ENCODE measurements at regions not wholly inside any gene's neighbourhood (a gene's known extent, or its start where the extent isn't known, plus 50 kb on each side); places are given as distances from the start of the nearest gene placed in this dataset.

DNA sequence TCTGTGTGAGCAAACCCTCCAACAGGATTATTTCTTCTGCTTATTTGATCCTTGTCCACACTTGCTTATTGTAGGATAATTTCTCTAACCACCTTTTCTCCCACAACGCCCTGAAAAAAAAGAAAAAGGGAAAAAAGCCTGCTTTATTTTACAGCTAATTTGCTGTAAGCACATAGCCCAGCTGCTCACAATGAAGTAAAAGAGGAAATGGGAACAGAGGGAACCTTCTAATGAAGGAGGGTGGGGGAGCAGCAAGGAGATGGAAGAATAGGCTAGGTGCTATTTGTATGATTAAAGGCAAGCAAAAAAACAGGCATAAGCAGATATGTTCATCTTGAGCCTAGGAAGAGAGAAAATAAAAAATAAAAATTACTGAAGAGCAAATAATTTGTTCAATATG is 331.6 kb downstream of the TXNL1 start:
- Histone ChIP-seq H3K4me3 (ENCODE audit: low read depth, low read length) (no peak overlapping the region), H3K36me3 (ENCODE audit: control insufficient read depth in 2 of 2, insufficient read depth in 1 of 2, low read length in 2 of 2) (no peaks in the 10 kb centered on the region), H3K4me1 (ENCODE audit: control insufficient read depth, insufficient read depth, low read length) (no peaks in the 10 kb centered on the region), H3K9me3 (ENCODE audit: control insufficient read depth, insufficient read depth, low read depth, low read length) (no peaks in the 10 kb centered on the region), H3K27ac (ENCODE audit: extremely low read depth, low read depth, low read length) (no peak overlapping the region)
- POLR2A ChIA-PET, result no interaction called here
- TF ChIP-seq EGR2 (tag by site-specific recombination; IDR thresholded peaks at IDR 0.05; ENCODE audit: low read depth), result no peak
- no peak for TF ChIP-seq ZNF544 (tag by site-specific recombination; IDR thresholded peaks at IDR 0.05)
- no peak for TF ChIP-seq ZNF433 (tag by site-specific recombination; IDR thresholded peaks at IDR 0.05; ENCODE audit: low read depth)
- no peak for TF ChIP-seq SALL2 (tag by site-specific recombination; IDR thresholded peaks at IDR 0.05; ENCODE audit: borderline replicate concordance)
- CTCF ChIA-PET, result no interaction called here

GRCh38 chr18:56305583-56305982 is 332.8 kb downstream of the TXNL1 start:
- CTCF ChIA-PET, result no interaction called here
- no peak overlapping the region for H3K27ac ChIP-seq (ENCODE audit: extremely low read depth, low read depth, low read length)
- TF ChIP-seq ZEB2 (tag by site-specific recombination; IDR thresholded peaks at IDR 0.05), result no peak
- TF ChIP-seq ZBTB8A (tag by site-specific recombination; IDR thresholded peaks at IDR 0.05), result no peak
- TF ChIP-seq ZNF610 (tag by site-specific recombination; IDR thresholded peaks at IDR 0.05; ENCODE audit: borderline replicate concordance), result no peak
- no peak for TF ChIP-seq ZNF175 (tag by site-specific recombination; IDR thresholded peaks at IDR 0.05)
- no peak for TF ChIP-seq ZNF133 (tag by site-specific recombination; IDR thresholded peaks at IDR 0.05)
- no peak for TF ChIP-seq ZNF544 (tag by site-specific recombination; IDR thresholded peaks at IDR 0.05)
- no peak for TF ChIP-seq ZBTB26 (tag by site-specific recombination; optimal IDR thresholded peaks at IDR 0.05)
- TF ChIP-seq HOXC10 (CRISPR knock-in tag; IDR thresholded peaks at IDR 0.05), result no peak
- TF ChIP-seq ZNF350 (tag by site-specific recombination; IDR thresholded peaks at IDR 0.05), result no peak
- TF ChIP-seq, protein P1, sequence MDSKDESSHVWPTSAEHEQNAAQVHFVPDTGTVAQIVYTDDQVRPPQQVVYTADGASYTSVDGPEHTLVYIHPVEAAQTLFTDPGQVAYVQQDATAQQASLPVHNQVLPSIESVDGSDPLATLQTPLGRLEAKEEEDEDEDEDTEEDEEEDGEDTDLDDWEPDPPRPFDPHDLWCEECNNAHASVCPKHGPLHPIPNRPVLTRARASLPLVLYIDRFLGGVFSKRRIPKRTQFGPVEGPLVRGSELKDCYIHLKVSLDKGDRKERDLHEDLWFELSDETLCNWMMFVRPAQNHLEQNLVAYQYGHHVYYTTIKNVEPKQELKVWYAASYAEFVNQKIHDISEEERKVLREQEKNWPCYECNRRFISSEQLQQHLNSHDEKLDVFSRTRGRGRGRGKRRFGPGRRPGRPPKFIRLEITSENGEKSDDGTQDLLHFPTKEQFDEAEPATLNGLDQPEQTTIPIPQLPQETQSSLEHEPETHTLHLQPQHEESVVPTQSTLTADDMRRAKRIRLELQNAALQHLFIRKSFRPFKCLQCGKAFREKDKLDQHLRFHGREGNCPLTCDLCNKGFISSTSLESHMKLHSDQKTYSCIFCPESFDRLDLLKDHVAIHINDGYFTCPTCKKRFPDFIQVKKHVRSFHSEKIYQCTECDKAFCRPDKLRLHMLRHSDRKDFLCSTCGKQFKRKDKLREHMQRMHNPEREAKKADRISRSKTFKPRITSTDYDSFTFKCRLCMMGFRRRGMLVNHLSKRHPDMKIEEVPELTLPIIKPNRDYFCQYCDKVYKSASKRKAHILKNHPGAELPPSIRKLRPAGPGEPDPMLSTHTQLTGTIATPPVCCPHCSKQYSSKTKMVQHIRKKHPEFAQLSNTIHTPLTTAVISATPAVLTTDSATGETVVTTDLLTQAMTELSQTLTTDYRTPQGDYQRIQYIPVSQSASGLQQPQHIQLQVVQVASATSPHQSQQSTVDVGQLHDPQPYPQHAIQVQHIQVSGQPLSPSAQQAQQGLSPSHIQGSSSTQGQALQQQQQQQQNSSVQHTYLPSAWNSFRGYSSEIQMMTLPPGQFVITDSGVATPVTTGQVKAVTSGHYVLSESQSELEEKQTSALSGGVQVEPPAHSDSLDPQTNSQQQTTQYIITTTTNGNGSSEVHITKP (tag by site-specific recombination; IDR thresholded peaks at IDR 0.05), result no peak
- no peak for TF ChIP-seq ZNF558 (tag by site-specific recombination; IDR thresholded peaks at IDR 0.05)
- no peak for TF ChIP-seq ZNF335 (tag by site-specific recombination; conservative IDR thresholded peaks at IDR 0.05)
- no peak for TF ChIP-seq ZNF473 (tag by site-specific recombination; IDR thresholded peaks at IDR 0.05)
- no peak for TF ChIP-seq ATF2 (tag by site-specific recombination; IDR thresholded peaks at IDR 0.05; ENCODE audit: low read depth)

DNA sequence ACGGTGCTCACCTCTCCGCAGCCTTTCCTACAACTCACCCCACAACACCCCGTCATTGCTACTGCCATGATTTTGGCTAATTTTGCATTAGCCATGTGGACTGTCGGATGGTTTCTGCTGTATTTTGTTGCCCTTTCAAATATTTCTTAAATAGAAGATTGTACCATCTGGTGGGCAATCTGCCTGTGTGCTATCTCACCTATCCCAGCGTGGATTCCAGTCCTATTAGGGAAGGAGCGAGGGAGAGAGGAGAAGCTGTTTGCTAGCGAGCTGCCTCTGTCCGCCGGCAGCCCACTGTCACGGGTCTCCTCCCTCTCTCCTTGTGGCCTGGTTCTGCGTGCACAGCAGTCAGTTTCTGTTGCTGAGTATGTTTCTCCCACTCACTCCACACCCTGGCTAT is 336.2 kb downstream of the TXNL1 start:
- no peak overlapping the region for H3K27ac ChIP-seq (ENCODE audit: extremely low read depth, low read depth, low read length)
- H3K4me3 ChIP-seq (ENCODE audit: low read depth, low read length), result no peak overlapping the region
- no peak for TF ChIP-seq ZNF416 (tag by site-specific recombination; IDR thresholded peaks at IDR 0.05)
- TF ChIP-seq ZNF645 (tag by site-specific recombination; IDR thresholded peaks at IDR 0.05), result no peak
- TF ChIP-seq ZNF26 (tag by site-specific recombination; IDR thresholded peaks at IDR 0.05), result no peak
- no peak for TF ChIP-seq ZNF24 (tag by site-specific recombination; IDR thresholded peaks at IDR 0.05)
- no peak for TF ChIP-seq ZNF513 (tag by site-specific recombination; IDR thresholded peaks at IDR 0.05)
- no peak for TF ChIP-seq ZXDB (tag by site-specific recombination; IDR thresholded peaks at IDR 0.05)
- no peaks in the 10 kb centered on the region for H3K9me3 ChIP-seq (ENCODE audit: control insufficient read depth, insufficient read depth, low read depth, low read length)
- CTCF ChIA-PET, result no interaction called here
- POLR2A ChIA-PET, result no interaction called here
- no peaks in the 10 kb centered on the region for H3K36me3 ChIP-seq (ENCODE audit: control insufficient read depth in 2 of 2, insufficient read depth in 1 of 2, low read length in 2 of 2)
- 0 out of 2 replicates have a peak, but pooled peaks cover 3% of the 10 kb centered on the region for H3K4me1 ChIP-seq (ENCODE audit: control insufficient read depth, insufficient read depth, low read length)

More at GRCh38 chr18:56305583-56305982, 332.8 kb downstream of the TXNL1 start:
- no peaks in the 10 kb centered on the region for H3K4me1 ChIP-seq (ENCODE audit: control insufficient read depth, insufficient read depth, low read length)
- no peak overlapping the region for H3K4me3 ChIP-seq (ENCODE audit: low read depth, low read length)
- no peaks in the 10 kb centered on the region for H3K9me3 ChIP-seq (ENCODE audit: control insufficient read depth, insufficient read depth, low read depth, low read length)
- POLR2A ChIA-PET, result no interaction called here
- no peaks in the 10 kb centered on the region for H3K36me3 ChIP-seq (ENCODE audit: control insufficient read depth in 2 of 2, insufficient read depth in 1 of 2, low read length in 2 of 2)
